Stimulated activated CD4-positive, alpha-beta T cell treated with anti-CD3 and anti-CD28 coated beads, TNF-alpha, amount 100 ng/mL, for 4 hours (primary cell): ENCODE measurements at regions not wholly inside any gene's neighbourhood (a gene's known extent, or its start where the extent isn't known, plus 50 kb on each side); places are given as distances from the start of the nearest gene placed in this dataset.

ENCODE experiments used
- DNase-seq, 3 experiments: peaks; one replicate each; pipeline ENCODE4 v3.0.0-alpha.2; 2020; ENCODE audit warnings: low read depth in 3 of 3

GRCh38 chr2:129067070-129067469, 748.4 kb upstream of the HS6ST1 start:
- no peak for DNase-seq

GRCh38 chr2:129067953-129068352, 749.3 kb upstream of the HS6ST1 start:
- no peak for DNase-seq

- DNase-seq: no peak
These were observed 749.9 kb upstream of the HS6ST1 start for GRCh38 chr2:129068543-129068942.

- no peak for DNase-seq
These were observed 751.4 kb upstream of the HS6ST1 start for GRCh38 chr2:129069875-129070594.

GRCh38 chr2:129070663-129071062, 752.0 kb upstream of the HS6ST1 start:
- DNase-seq: no peak

- DNase-seq: no peak
These were observed 752.9 kb upstream of the HS6ST1 start for GRCh38 chr2:129071531-129071930.

- DNase-seq: no peak
These were observed 755.7 kb upstream of the HS6ST1 start for GRCh38 chr2:129074298-129074920.

GRCh38 chr2:129078548-129078947, 759.9 kb upstream of the HS6ST1 start:
- DNase-seq: no peak

- no peak for DNase-seq
These were observed 762.2 kb upstream of the HS6ST1 start for GRCh38 chr2:129080715-129081476.

- DNase-seq: no peak
These were observed 766.7 kb upstream of the HS6ST1 start for GRCh38 chr2:129085386-129085785.

GRCh38 chr2:129087133-129087813, 768.6 kb upstream of the HS6ST1 start:
- no peak for DNase-seq

- DNase-seq: no peak
These were observed 773.0 kb upstream of the HS6ST1 start for GRCh38 chr2:129091620-129092019.

- no peak for DNase-seq
These were observed 774.3 kb upstream of the HS6ST1 start for GRCh38 chr2:129092956-129093355.

GRCh38 chr2:129101186-129101585, 782.5 kb upstream of the HS6ST1 start:
- no peak for DNase-seq

- DNase-seq: no peak
These were observed 785.5 kb upstream of the HS6ST1 start for GRCh38 chr2:129103936-129104878.

GRCh38 chr2:129112181-129112580, 793.5 kb upstream of the HS6ST1 start:
- no peak for DNase-seq

- DNase-seq: no peak
These were observed 795.1 kb upstream of the HS6ST1 start for GRCh38 chr2:129113776-129114175.

- no peak for DNase-seq
These were observed 798.8 kb upstream of the HS6ST1 start for GRCh38 chr2:129117434-129117833.

GRCh38 chr2:129118296-129118695, 799.6 kb upstream of the HS6ST1 start:
- no peak for DNase-seq

GRCh38 chr2:129129087-129129486, 810.4 kb upstream of the HS6ST1 start:
- DNase-seq: no peak
